IMR-90 (cell line): ENCODE measurements at regions not wholly inside any gene's neighbourhood (a gene's known extent, or its start where the extent isn't known, plus 50 kb on each side); places are given as distances from the start of the nearest gene placed in this dataset.

Experiments used
- ATAC-seq: fragments of 200-7000 bp; cut with Tn5 transposase; 2 replicates; pipeline ENCODE4 v1.9.1; 2020; ENCODE audit warnings: low read depth, mild to moderate bottlenecking, moderate library complexity
- BruUV-seq: library from RNA; stranded (reverse); fragments of 400-500 nt; replicated peaks from 2 replicates; lab custom pipeline; 2021; lab: Mats Ljungman, UMichigan
- CTCF ChIA-PET: fragments of 300-600 bp; formaldehyde crosslinking; extraction: SDS; loops from one replicate; lab custom pipeline; 2021; ENCODE audit warnings: antibody characterized with exemption; lab: Yijun Ruan, JAX
- POLR2A ChIA-PET: fragments of 300-600 bp; sonication (Branson Sonifier 250); formaldehyde crosslinking; loops from one replicate; lab custom pipeline; 2022; ENCODE audit warnings: antibody characterized with exemption; ENCODE audit not compliant: unreplicated experiment; lab: Charles Lee
- DNase-seq: peaks from one replicate; pipeline ENCODE4 v3.0.0; 2013
- H2AFZ ChIP-seq: replicated peaks from 2 replicates; pipeline ENCODE3; 2013; ENCODE audit warnings: low read length, mild to moderate bottlenecking; ENCODE audit not compliant: poor library complexity
- H2AK5ac ChIP-seq: 2 replicates; pipeline ENCODE4 v1.6.1; 2013; ENCODE audit warnings: low read depth, low read length, inconsistent platforms
- H2AK9ac ChIP-seq: replicated peaks from 2 replicates; pipeline ENCODE3; 2013; ENCODE audit warnings: mild to moderate bottlenecking, low read depth, low read length, moderate library complexity; ENCODE audit not compliant: poor library complexity
- H2BK120ac ChIP-seq: 2 replicates; pipeline ENCODE4 v1.6.1; 2013; ENCODE audit warnings: low read depth, low read length, inconsistent platforms
- H2BK15ac ChIP-seq: 3 replicates; pipeline ENCODE4 v1.6.1; 2013; ENCODE audit warnings: low read depth, low read length, inconsistent platforms
- H2BK20ac ChIP-seq: 2 replicates; pipeline ENCODE4 v1.6.1; 2013; ENCODE audit warnings: low read depth, mild to moderate bottlenecking, inconsistent platforms, low read length, moderate library complexity
- H2BK5ac ChIP-seq: 2 replicates; pipeline ENCODE4 v1.6.1; 2013; ENCODE audit warnings: mild to moderate bottlenecking, low read depth, low read length, inconsistent platforms; ENCODE audit not compliant: poor library complexity, severe bottlenecking
- H3K14ac ChIP-seq: replicated peaks from 2 replicates; pipeline ENCODE4 v1.6.1; 2013; ENCODE audit warnings: low read depth, low read length, inconsistent platforms
- H3K18ac ChIP-seq: 2 replicates; pipeline ENCODE4 v1.6.1; 2013; ENCODE audit warnings: low read depth, low read length, control low read depth
- H3K23ac ChIP-seq: 2 replicates; pipeline ENCODE4 v1.6.1; 2013; ENCODE audit warnings: low read depth, low read length, inconsistent platforms
- H3K27ac ChIP-seq: 2 replicates; pipeline ENCODE4 v1.5.1; 2013; ENCODE audit warnings: mild to moderate bottlenecking, control low read depth, low read length; ENCODE audit not compliant: insufficient read depth
- H3K27me3 ChIP-seq: 2 replicates; pipeline ENCODE4 v1.6.1; 2013; ENCODE audit warnings: low read length; ENCODE audit not compliant: control insufficient read depth, insufficient read depth
- H3K36me3 ChIP-seq: 2 replicates; pipeline ENCODE4 v1.6.1; 2013; ENCODE audit warnings: low read length, mixed read lengths; ENCODE audit not compliant: control insufficient read depth, insufficient read depth
- H3K4ac ChIP-seq: 2 replicates; pipeline ENCODE4 v1.6.1; 2013; ENCODE audit warnings: low read depth, low read length, inconsistent platforms
- H3K4me1 ChIP-seq: 2 replicates; pipeline ENCODE4 v1.6.1; 2013; ENCODE audit warnings: low read length, mixed read lengths; ENCODE audit not compliant: control insufficient read depth, insufficient read depth
- H3K4me2 ChIP-seq: 2 replicates; pipeline ENCODE4 v1.6.1; 2013; ENCODE audit warnings: low read depth, mild to moderate bottlenecking, control low read depth, low read length, moderate library complexity
- H3K4me3 ChIP-seq: 2 replicates; pipeline ENCODE4 v1.5.1; 2013; ENCODE audit warnings: low read depth, mild to moderate bottlenecking, control low read depth, low read length, moderate library complexity; ENCODE audit not compliant: insufficient read depth
- H3K56ac ChIP-seq: 2 replicates; pipeline ENCODE4 v1.6.1; 2013; ENCODE audit warnings: low read length, inconsistent platforms; ENCODE audit not compliant: insufficient read depth; ENCODE audit errors: extremely low read depth
- H3K79me1 ChIP-seq, 2 experiments: 2 replicates each; pipeline ENCODE4 v1.6.1; 2013; ENCODE audit warnings: low read length in 2 of 2, inconsistent platforms in 1 of 2, low read depth in 1 of 2
- H3K9ac ChIP-seq: 2 replicates; pipeline ENCODE4 v1.6.1; 2013; ENCODE audit warnings: low read depth, low read length, control low read depth
- H3K9me1 ChIP-seq: 2 replicates; pipeline ENCODE4 v1.6.1; 2013; ENCODE audit warnings: low read length, inconsistent platforms; ENCODE audit not compliant: insufficient read depth
- H3K9me3 ChIP-seq: 2 replicates; pipeline ENCODE4 v1.6.1; 2013; ENCODE audit warnings: low read length; ENCODE audit not compliant: control insufficient read depth, insufficient read depth
- H4K20me1 ChIP-seq: 2 replicates; pipeline ENCODE4 v1.6.1; 2013; ENCODE audit warnings: low read length, inconsistent platforms; ENCODE audit not compliant: insufficient read depth
- H4K5ac ChIP-seq: 2 replicates; pipeline ENCODE4 v1.6.1; 2013; ENCODE audit warnings: mild to moderate bottlenecking, low read depth, low read length, control low read depth
- H4K8ac ChIP-seq, 2 experiments: 2 replicates each; pipeline ENCODE4 v1.6.1; 2013; ENCODE audit warnings: low read depth in 2 of 2, low read length in 2 of 2, control low read depth in 1 of 2, inconsistent platforms in 1 of 2
- H4K91ac ChIP-seq: 2 replicates; pipeline ENCODE4 v1.6.1; 2013; ENCODE audit warnings: low read depth, low read length, inconsistent platforms; ENCODE audit not compliant: insufficient read depth
- BHLHE40 ChIP-seq: fragments of 150-350 bp; IDR thresholded peaks from 2 replicates; pipeline ENCODE4 v1.6.1; 2016; ENCODE audit warnings: mild to moderate bottlenecking, low read depth, low read length
- CEBPB ChIP-seq: IDR thresholded peaks from 2 replicates; pipeline ENCODE4 v1.6.1; 2012; ENCODE audit warnings: low read depth, low read length, improper control_type of control experiment
- CHD1 ChIP-seq: IDR thresholded peaks from 2 replicates; pipeline ENCODE4 v1.6.1; 2012; ENCODE audit warnings: low read depth, low read length, improper control_type of control experiment
- FOS ChIP-seq: fragments of 150-350 bp; IDR thresholded peaks from 2 replicates; pipeline ENCODE4 v1.6.1; 2016; ENCODE audit warnings: low read depth, low read length
- MAFK ChIP-seq: IDR thresholded peaks from 2 replicates; pipeline ENCODE4 v1.6.1; 2012; ENCODE audit warnings: low read depth, low read length, improper control_type of control experiment
- MAZ ChIP-seq: IDR thresholded peaks from 2 replicates; pipeline ENCODE4 v1.6.1; 2012; ENCODE audit warnings: low read depth, mild to moderate bottlenecking, low read length, improper control_type of control experiment, moderate library complexity, borderline replicate concordance
- MXI1 ChIP-seq: IDR thresholded peaks from 2 replicates; pipeline ENCODE4 v1.6.1; 2012; ENCODE audit warnings: low read depth, mild to moderate bottlenecking, low read length, moderate library complexity, borderline replicate concordance
- NFE2L2 ChIP-seq: fragments of 150-350 bp; IDR thresholded peaks from 2 replicates; pipeline ENCODE4 v1.6.1; 2016; ENCODE audit warnings: low read depth, mild to moderate bottlenecking, low read length
- POLR2A ChIP-seq: IDR thresholded peaks from 2 replicates; pipeline ENCODE4 v1.6.1; 2012; ENCODE audit warnings: mild to moderate bottlenecking, low read depth, low read length
- RAD21 ChIP-seq: IDR thresholded peaks from 2 replicates; pipeline ENCODE4 v1.6.1; 2012; ENCODE audit warnings: low read length, improper control_type of control experiment
- RCOR1 ChIP-seq: IDR thresholded peaks from 2 replicates; pipeline ENCODE4 v1.6.1; 2012; ENCODE audit warnings: mild to moderate bottlenecking, low read length, improper control_type of control experiment; ENCODE audit not compliant: insufficient replicate concordance
- RFX5 ChIP-seq: IDR thresholded peaks from 2 replicates; pipeline ENCODE4 v1.8.0; 2012; ENCODE audit warnings: low read depth, mild to moderate bottlenecking, low read length, moderate library complexity
- SMC3 ChIP-seq: fragments of 150-350 bp; IDR thresholded peaks from 2 replicates; pipeline ENCODE4 v1.6.1; 2016; ENCODE audit warnings: low read depth, mild to moderate bottlenecking, antibody characterized with exemption, low read length, moderate library complexity
- WGBS, 2 experiments: methylation state at CpG; one replicate each; pipeline versions ENCODE4 v1.1.5 to v1.1.7; 2013; ENCODE audit warnings: missing lambda C conversion rate in 2 of 2; ENCODE audit not compliant: insufficient read length in 1 of 2; ENCODE audit errors: extremely low coverage in 2 of 2; 5-methylcytosine and 5-hydroxymethylcytosine counted together
- dilution Hi-C: fragments of 300-500 bp; cut with HindIII; formaldehyde crosslinking; loops from one replicate; pipeline ENCODE4 v1.14.3; 2018; ENCODE audit warnings: low sequenced_read_pairs; ENCODE audit not compliant: unreplicated experiment
- in situ Hi-C: fragments of 300-500 bp; cut with MboI; formaldehyde crosslinking; loops from 3 replicates; pipeline ENCODE4 v1.14.3; 2019; ENCODE audit warnings: low sequenced_read_pairs, inconsistent platforms, mixed read lengths
- intact Hi-C: fragments of 100-400 bp; cut with micrococcal nuclease; formaldehyde crosslinking; loops from 2 replicates; pipeline ENCODE4 v1.10.0; 2022
- TF ChIP-seq, protein P1 (sequence below): fragments of 150-350 bp; IDR thresholded peaks from 2 replicates; pipeline ENCODE4 v1.6.1; 2017; ENCODE audit warnings: mild to moderate bottlenecking, antibody characterized with exemption, low read length, low read depth
- TF ChIP-seq, protein P2 (sequence below): fragments of 150-350 bp; IDR thresholded peaks from 2 replicates; pipeline ENCODE4 v1.6.1; 2016; ENCODE audit warnings: low read depth, mild to moderate bottlenecking, low read length, moderate library complexity, borderline replicate concordance
- TF ChIP-seq, protein P3 (sequence below): conservative IDR thresholded peaks from 2 replicates; pipeline ENCODE4 v1.5.1; 2012; ENCODE audit warnings: mild to moderate bottlenecking, low read depth, low read length, improper control_type of control experiment

DNA sequence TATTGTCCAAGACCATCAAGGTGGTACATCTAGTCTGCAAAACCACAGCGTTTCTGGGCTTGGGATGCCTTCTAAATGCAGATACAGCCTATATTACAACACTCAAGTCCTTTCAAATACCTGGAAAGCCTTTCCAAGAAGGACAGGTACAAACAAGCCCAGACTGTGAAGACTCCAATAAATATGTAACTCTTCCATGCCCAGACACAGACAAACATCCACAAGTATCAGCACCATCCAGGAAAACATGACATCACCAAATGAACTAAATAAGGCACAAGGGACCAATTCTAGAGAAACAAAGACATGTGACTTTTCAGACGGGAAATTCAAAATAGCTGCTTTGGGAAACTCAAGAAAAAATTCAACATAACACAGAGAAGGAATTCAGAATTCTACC is 152.7 kb upstream of the POC5 start:
- BruUV-seq = no TSS peak
- WGBS, 2 experiments = 0% methylated on average over 1 of the region's 2 CpGs; no CpG with 5 or more reads in 1 of the 2 experiments
- H2BK120ac ChIP-seq = no peak overlapping the region
- DNase-seq = no peak
- H3K4me2 ChIP-seq = no peak overlapping the region
- no peak overlapping the region for H3K14ac ChIP-seq
- no peak overlapping the region for H2AK5ac ChIP-seq
- H3K56ac ChIP-seq = no peak overlapping the region
- H2BK15ac ChIP-seq = no peak overlapping the region
- no peak overlapping the region for H3K4ac ChIP-seq
- H3K9ac ChIP-seq = no peak overlapping the region
- CTCF ChIA-PET = no interaction called here
- no peak overlapping the region for H4K91ac ChIP-seq
- POLR2A ChIA-PET = no interaction called here
- no peaks in the 10 kb centered on the region for H3K4me1 ChIP-seq
- dilution Hi-C loops = no loop called here
- no peak overlapping the region for H3K18ac ChIP-seq
- no peak overlapping the region for H2AK9ac ChIP-seq
- H3K9me1 ChIP-seq = no peaks in the 10 kb centered on the region
- TF ChIP-seq RCOR1 = no peak
- TF ChIP-seq CHD1 = no peak
- TF ChIP-seq MAFK = no peak
- TF ChIP-seq, protein P1, sequence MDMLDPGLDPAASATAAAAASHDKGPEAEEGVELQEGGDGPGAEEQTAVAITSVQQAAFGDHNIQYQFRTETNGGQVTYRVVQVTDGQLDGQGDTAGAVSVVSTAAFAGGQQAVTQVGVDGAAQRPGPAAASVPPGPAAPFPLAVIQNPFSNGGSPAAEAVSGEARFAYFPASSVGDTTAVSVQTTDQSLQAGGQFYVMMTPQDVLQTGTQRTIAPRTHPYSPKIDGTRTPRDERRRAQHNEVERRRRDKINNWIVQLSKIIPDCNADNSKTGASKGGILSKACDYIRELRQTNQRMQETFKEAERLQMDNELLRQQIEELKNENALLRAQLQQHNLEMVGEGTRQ = no peak
- no peak for TF ChIP-seq BHLHE40
- TF ChIP-seq, protein P2, sequence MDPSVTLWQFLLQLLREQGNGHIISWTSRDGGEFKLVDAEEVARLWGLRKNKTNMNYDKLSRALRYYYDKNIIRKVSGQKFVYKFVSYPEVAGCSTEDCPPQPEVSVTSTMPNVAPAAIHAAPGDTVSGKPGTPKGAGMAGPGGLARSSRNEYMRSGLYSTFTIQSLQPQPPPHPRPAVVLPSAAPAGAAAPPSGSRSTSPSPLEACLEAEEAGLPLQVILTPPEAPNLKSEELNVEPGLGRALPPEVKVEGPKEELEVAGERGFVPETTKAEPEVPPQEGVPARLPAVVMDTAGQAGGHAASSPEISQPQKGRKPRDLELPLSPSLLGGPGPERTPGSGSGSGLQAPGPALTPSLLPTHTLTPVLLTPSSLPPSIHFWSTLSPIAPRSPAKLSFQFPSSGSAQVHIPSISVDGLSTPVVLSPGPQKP = no peak
- TF ChIP-seq POLR2A = no peak
- no peak for TF ChIP-seq RFX5
- TF ChIP-seq NFE2L2 = no peak
- TF ChIP-seq CEBPB = no peak
- no peak for TF ChIP-seq MAZ
- TF ChIP-seq FOS = no peak
- TF ChIP-seq SMC3 = no peak
- no peak for TF ChIP-seq RAD21
- TF ChIP-seq MXI1 = no peak
- TF ChIP-seq, protein P3, sequence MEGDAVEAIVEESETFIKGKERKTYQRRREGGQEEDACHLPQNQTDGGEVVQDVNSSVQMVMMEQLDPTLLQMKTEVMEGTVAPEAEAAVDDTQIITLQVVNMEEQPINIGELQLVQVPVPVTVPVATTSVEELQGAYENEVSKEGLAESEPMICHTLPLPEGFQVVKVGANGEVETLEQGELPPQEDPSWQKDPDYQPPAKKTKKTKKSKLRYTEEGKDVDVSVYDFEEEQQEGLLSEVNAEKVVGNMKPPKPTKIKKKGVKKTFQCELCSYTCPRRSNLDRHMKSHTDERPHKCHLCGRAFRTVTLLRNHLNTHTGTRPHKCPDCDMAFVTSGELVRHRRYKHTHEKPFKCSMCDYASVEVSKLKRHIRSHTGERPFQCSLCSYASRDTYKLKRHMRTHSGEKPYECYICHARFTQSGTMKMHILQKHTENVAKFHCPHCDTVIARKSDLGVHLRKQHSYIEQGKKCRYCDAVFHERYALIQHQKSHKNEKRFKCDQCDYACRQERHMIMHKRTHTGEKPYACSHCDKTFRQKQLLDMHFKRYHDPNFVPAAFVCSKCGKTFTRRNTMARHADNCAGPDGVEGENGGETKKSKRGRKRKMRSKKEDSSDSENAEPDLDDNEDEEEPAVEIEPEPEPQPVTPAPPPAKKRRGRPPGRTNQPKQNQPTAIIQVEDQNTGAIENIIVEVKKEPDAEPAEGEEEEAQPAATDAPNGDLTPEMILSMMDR = no peak
- H3K36me3 ChIP-seq = no peaks in the 10 kb centered on the region
- H3K9me3 ChIP-seq = peaks cover 10% of the 10 kb centered on the region
- H4K8ac ChIP-seq = no peak overlapping the region
- no peaks in the 10 kb centered on the region for H4K20me1 ChIP-seq
- no peak overlapping the region for H2BK20ac ChIP-seq
- no peaks in the 10 kb centered on the region for H3K27me3 ChIP-seq
- no peak overlapping the region for H3K4me3 ChIP-seq
- no peak overlapping the region for H2AFZ ChIP-seq
- H3K23ac ChIP-seq = no peak overlapping the region
- no peak overlapping the region for H2BK5ac ChIP-seq
- no peak overlapping the region for H4K5ac ChIP-seq
- H3K27ac ChIP-seq = no peak overlapping the region
- in situ Hi-C loops = no loop called here
- no peaks in the 10 kb centered on the region for H3K79me1 ChIP-seq
- intact Hi-C loops = no loop called here
- no peak for ATAC-seq
